ENCODE measurements at regions not wholly inside any gene's neighbourhood (a gene's known extent, or its start where the extent isn't known, plus 50 kb on each side); places are given as distances from the start of the nearest gene placed in this dataset.
A peak's percentile ranks its signal among the peaks of the same experiment; 100 is the strongest.

GRCh38 chr20:41991412-41991811 lies 373.2 kb upstream of the CHD6 start:
- no peak overlapping the region for H3K4me3 ChIP-seq (ENCODE audit: low read length)
- no peaks in the 10 kb centered on the region for H3K36me3 ChIP-seq (ENCODE audit: control insufficient read depth, insufficient read depth, low read length)
- TF ChIP-seq, protein P1, sequence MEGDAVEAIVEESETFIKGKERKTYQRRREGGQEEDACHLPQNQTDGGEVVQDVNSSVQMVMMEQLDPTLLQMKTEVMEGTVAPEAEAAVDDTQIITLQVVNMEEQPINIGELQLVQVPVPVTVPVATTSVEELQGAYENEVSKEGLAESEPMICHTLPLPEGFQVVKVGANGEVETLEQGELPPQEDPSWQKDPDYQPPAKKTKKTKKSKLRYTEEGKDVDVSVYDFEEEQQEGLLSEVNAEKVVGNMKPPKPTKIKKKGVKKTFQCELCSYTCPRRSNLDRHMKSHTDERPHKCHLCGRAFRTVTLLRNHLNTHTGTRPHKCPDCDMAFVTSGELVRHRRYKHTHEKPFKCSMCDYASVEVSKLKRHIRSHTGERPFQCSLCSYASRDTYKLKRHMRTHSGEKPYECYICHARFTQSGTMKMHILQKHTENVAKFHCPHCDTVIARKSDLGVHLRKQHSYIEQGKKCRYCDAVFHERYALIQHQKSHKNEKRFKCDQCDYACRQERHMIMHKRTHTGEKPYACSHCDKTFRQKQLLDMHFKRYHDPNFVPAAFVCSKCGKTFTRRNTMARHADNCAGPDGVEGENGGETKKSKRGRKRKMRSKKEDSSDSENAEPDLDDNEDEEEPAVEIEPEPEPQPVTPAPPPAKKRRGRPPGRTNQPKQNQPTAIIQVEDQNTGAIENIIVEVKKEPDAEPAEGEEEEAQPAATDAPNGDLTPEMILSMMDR (conservative IDR thresholded peaks at IDR 0.05), result no peak
- no peak overlapping the region for H3K4me3 Mint-ChIP-seq
- H3K36me3 Mint-ChIP-seq (ENCODE audit: low read depth), result no peaks in the 10 kb centered on the region
- H3K27ac Mint-ChIP-seq, result no peak overlapping the region
- no peak for DNase-seq
- no peaks in the 10 kb centered on the region for H3K9me3 ChIP-seq (ENCODE audit: control insufficient read depth, low read length)
- H3K27me3 ChIP-seq (ENCODE audit: control insufficient read depth, insufficient read depth, low read length, poor library complexity, severe bottlenecking), result no peaks in the 10 kb centered on the region
- no peaks in the 10 kb centered on the region for H3K4me1 Mint-ChIP-seq
- no peaks in the 10 kb centered on the region for H3K9me3 Mint-ChIP-seq
- H3K9ac ChIP-seq (ENCODE audit: extremely low read depth, low read length, poor library complexity, severe bottlenecking), result no peak overlapping the region
- H3K27ac ChIP-seq (ENCODE audit: low read depth, low read length), result no peak overlapping the region
- 84 to 86% methylated on average over 1 of the region's 1 CpG for WGBS, 2 experiments (ENCODE audit: insufficient coverage in 1 of 2, insufficient read length in 1 of 2)
- H3K4me1 ChIP-seq (ENCODE audit: control insufficient read depth, insufficient read depth, low read length), result no peaks in the 10 kb centered on the region
- H3K27me3 Mint-ChIP-seq (ENCODE audit: insufficient read depth), result no peaks in the 10 kb centered on the region

GRCh38 chr20:41989935-41990635 lies 371.9 kb upstream of the CHD6 start:
- no peak overlapping the region for H3K4me3 ChIP-seq (ENCODE audit: low read length)
- Mint-ChIP-seq H3K4me1 (no peaks in the 10 kb centered on the region), H3K36me3 (ENCODE audit: low read depth) (no peaks in the 10 kb centered on the region), H3K27ac (no peak overlapping the region), H3K9me3 (no peaks in the 10 kb centered on the region), H3K27me3 (ENCODE audit: insufficient read depth) (no peaks in the 10 kb centered on the region), H3K4me3 (no peak overlapping the region)
- H3K27me3 ChIP-seq (ENCODE audit: control insufficient read depth, insufficient read depth, low read length, poor library complexity, severe bottlenecking), result no peaks in the 10 kb centered on the region
- DNase-seq, result no peak
- H3K4me1 ChIP-seq (ENCODE audit: control insufficient read depth, insufficient read depth, low read length), result no peaks in the 10 kb centered on the region
- H3K27ac ChIP-seq (ENCODE audit: low read depth, low read length), result peak overlapping the region; percentile 14
- H3K9me3 ChIP-seq (ENCODE audit: control insufficient read depth, low read length), result no peaks in the 10 kb centered on the region
- H3K9ac ChIP-seq (ENCODE audit: extremely low read depth, low read length, poor library complexity, severe bottlenecking), result no peak overlapping the region
- WGBS, 2 experiments (ENCODE audit: insufficient coverage in 1 of 2, insufficient read length in 1 of 2), result 76% methylated on average over 7 to 10 of the region's 10 CpGs
- TF ChIP-seq, protein P1 (conservative IDR thresholded peaks at IDR 0.05), result no peak
- H3K36me3 ChIP-seq (ENCODE audit: control insufficient read depth, insufficient read depth, low read length), result no peaks in the 10 kb centered on the region

DNA sequence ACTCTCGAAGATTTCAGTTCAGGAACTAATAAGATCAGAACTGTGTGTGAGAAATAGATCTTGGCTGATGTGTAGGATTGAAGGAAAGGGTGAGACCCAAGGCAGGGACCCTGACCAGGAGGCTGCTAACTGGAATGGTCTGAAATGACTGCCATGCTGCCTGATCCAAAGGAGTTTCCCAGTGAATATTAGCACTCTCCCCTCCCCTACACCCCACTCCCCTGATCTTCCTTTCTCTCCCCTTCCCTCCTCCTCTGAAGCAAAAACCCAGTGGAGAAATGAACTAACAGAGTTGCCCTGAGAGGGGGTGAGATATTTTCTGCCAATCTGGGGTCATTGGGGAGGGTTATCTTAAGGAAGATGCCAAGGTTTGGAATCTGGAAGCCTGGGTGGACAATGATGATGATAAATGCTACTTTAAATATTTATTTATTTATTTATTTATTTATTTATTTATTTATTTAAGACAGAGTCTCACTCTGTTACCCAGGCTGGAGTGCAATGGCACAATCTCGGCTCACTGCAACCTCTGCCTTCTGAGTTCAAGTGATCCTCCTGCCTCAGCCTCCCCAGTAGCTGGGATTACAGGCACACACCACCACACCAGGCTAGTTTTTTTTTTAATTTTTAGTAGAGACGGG lies 371.0 kb upstream of the CHD6 start:
- Mint-ChIP-seq H3K36me3 (ENCODE audit: low read depth) (no peaks in the 10 kb centered on the region), H3K9me3 (no peaks in the 10 kb centered on the region), H3K27me3 (ENCODE audit: insufficient read depth) (no peaks in the 10 kb centered on the region), H3K4me3 (no peak overlapping the region), H3K27ac (no peak overlapping the region), H3K4me1 (no peaks in the 10 kb centered on the region)
- Histone ChIP-seq H3K9me3 (ENCODE audit: control insufficient read depth, low read length) (no peaks in the 10 kb centered on the region), H3K27me3 (ENCODE audit: control insufficient read depth, insufficient read depth, low read length, poor library complexity, severe bottlenecking) (no peaks in the 10 kb centered on the region), H3K4me3 (ENCODE audit: low read length) (no peak overlapping the region), H3K36me3 (ENCODE audit: control insufficient read depth, insufficient read depth, low read length) (no peaks in the 10 kb centered on the region), H3K4me1 (ENCODE audit: control insufficient read depth, insufficient read depth, low read length) (no peaks in the 10 kb centered on the region), H3K9ac (ENCODE audit: extremely low read depth, low read length, poor library complexity, severe bottlenecking) (no peak overlapping the region), H3K27ac (ENCODE audit: low read depth, low read length) (no peak overlapping the region)
- TF ChIP-seq, protein P1 (conservative IDR thresholded peaks at IDR 0.05), result no peak
- 88 to 89% methylated on average over 2 to 3 of the region's 3 CpGs for WGBS, 2 experiments (ENCODE audit: insufficient coverage in 1 of 2, insufficient read length in 1 of 2)
- DNase-seq, result no peak

All from endodermal cell (in vitro differentiated cells).